A673 (cell line): ENCODE measurements at regions not wholly inside any gene's neighbourhood (a gene's known extent, or its start where the extent isn't known, plus 50 kb on each side); places are given as distances from the start of the nearest gene placed in this dataset.

ENCODE experiments used
- BruUV-seq: library from RNA; stranded (reverse); fragments of 400-500 nt; replicated peaks from 2 replicates; lab custom pipeline; 2021; lab: Mats Ljungman, UMichigan
- CTCF ChIA-PET: fragments of 300-600 bp; sonication (Branson Sonifier 250); formaldehyde crosslinking; loops from one replicate; lab custom pipeline; 2022; ENCODE audit warnings: antibody characterized with exemption; lab: Charles Lee
- POLR2A ChIA-PET: fragments of 300-600 bp; sonication (Branson Sonifier 250); formaldehyde crosslinking; loops from one replicate; lab custom pipeline; 2022; ENCODE audit warnings: antibody characterized with exemption; ENCODE audit not compliant: low non-redundant PET; lab: Charles Lee
- DNase-seq: peaks from one replicate; pipeline ENCODE4 v3.0.0-alpha.2; 2015; ENCODE audit warnings: low spot score
- H3K27ac ChIP-seq: fragments of 200-600 bp; sonication (generic); 2 replicates; pipeline ENCODE4 v1.5.1; 2016; ENCODE audit warnings: mixed run types, low read depth, mild to moderate bottlenecking, mixed read lengths, antibody characterized with exemption, low read length; ENCODE audit not compliant: poor library complexity, severe bottlenecking
- H3K27me3 ChIP-seq: fragments of 200-600 bp; sonication (generic); replicated peaks from 2 replicates; pipeline ENCODE4 v1.6.1; 2017; ENCODE audit warnings: mixed run types, low read depth, mild to moderate bottlenecking, mixed read lengths, antibody characterized with exemption, low read length; ENCODE audit not compliant: insufficient read depth, poor library complexity
- H3K36me3 ChIP-seq: fragments of 200-600 bp; sonication (generic); 2 replicates; pipeline ENCODE4 v1.6.1; 2016; ENCODE audit warnings: mixed run types, mild to moderate bottlenecking, mixed read lengths, antibody characterized with exemption, low read length; ENCODE audit not compliant: insufficient read depth, poor library complexity, severe bottlenecking
- H3K4me1 ChIP-seq: fragments of 200-600 bp; sonication (generic); 2 replicates; pipeline ENCODE4 v1.6.1; 2017; ENCODE audit warnings: mixed run types, mild to moderate bottlenecking, mixed read lengths, antibody characterized with exemption, low read length; ENCODE audit not compliant: insufficient read depth, poor library complexity, severe bottlenecking
- H3K4me3 ChIP-seq: fragments of 200-600 bp; sonication (generic); 2 replicates; pipeline ENCODE4 v1.5.1; 2016; ENCODE audit warnings: low read depth, mixed run types, mild to moderate bottlenecking, mixed read lengths, low read length; ENCODE audit not compliant: poor library complexity, severe bottlenecking
- H3K9me3 ChIP-seq: fragments of 200-600 bp; sonication (generic); 2 replicates; pipeline ENCODE4 v1.6.1; 2016; ENCODE audit warnings: mixed run types, low read depth, mild to moderate bottlenecking, mixed read lengths, antibody characterized with exemption, low read length; ENCODE audit not compliant: poor library complexity, severe bottlenecking
- EZH2 ChIP-seq: fragments of 200-600 bp; sonication (generic); IDR thresholded peaks from 2 replicates; pipeline ENCODE4 v1.6.1; 2017; ENCODE audit warnings: borderline replicate concordance, low read depth, mild to moderate bottlenecking, mixed read lengths, antibody characterized with exemption, low read length; ENCODE audit not compliant: poor library complexity, severe bottlenecking
- intact Hi-C: fragments of 100-400 bp; cut with micrococcal nuclease; formaldehyde crosslinking; loops from one replicate; pipeline ENCODE4 v1.10.0; 2022; ENCODE audit not compliant: unreplicated experiment
- TF ChIP-seq, protein P1 (sequence below): fragments of 300-800, 200-600 bp; sonication (generic); conservative IDR thresholded peaks from 2 replicates; pipeline ENCODE4 v1.5.1; 2017; ENCODE audit warnings: low read depth, mild to moderate bottlenecking, antibody characterized with exemption, low read length, moderate library complexity, mixed read lengths

DNA sequence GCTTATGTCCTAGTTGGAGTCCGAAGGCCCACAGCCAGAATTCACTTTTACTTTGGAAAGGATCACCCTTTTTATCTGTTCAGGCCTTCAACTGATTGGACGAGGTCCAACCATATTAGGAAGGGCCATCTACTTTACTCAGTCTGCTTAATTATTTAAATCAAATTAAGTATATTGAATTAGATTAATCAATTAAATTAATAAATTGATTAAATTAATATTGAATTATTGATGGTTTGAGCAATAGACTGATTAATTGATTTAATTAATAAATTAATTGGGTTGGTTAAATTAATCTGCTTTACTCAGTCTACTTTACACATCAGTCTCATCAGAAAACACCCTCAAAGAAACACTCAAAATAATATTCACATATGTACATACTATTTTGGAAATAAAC is 816.9 kb upstream of the POT1 start:
- H3K4me1 ChIP-seq = no peaks in the 10 kb centered on the region
- no TSS peak for BruUV-seq
- H3K9me3 ChIP-seq = peaks cover 2% of the 10 kb centered on the region
- no peaks in the 10 kb centered on the region for H3K27me3 ChIP-seq
- DNase-seq = no peak
- ChIA-PET CTCF (no interaction called here), POLR2A (no interaction called here)
- no peak overlapping the region for H3K27ac ChIP-seq
- TF ChIP-seq, protein P1, sequence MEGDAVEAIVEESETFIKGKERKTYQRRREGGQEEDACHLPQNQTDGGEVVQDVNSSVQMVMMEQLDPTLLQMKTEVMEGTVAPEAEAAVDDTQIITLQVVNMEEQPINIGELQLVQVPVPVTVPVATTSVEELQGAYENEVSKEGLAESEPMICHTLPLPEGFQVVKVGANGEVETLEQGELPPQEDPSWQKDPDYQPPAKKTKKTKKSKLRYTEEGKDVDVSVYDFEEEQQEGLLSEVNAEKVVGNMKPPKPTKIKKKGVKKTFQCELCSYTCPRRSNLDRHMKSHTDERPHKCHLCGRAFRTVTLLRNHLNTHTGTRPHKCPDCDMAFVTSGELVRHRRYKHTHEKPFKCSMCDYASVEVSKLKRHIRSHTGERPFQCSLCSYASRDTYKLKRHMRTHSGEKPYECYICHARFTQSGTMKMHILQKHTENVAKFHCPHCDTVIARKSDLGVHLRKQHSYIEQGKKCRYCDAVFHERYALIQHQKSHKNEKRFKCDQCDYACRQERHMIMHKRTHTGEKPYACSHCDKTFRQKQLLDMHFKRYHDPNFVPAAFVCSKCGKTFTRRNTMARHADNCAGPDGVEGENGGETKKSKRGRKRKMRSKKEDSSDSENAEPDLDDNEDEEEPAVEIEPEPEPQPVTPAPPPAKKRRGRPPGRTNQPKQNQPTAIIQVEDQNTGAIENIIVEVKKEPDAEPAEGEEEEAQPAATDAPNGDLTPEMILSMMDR = no peak
- TF ChIP-seq EZH2 = no peak
- intact Hi-C loops = no loop called here
- H3K36me3 ChIP-seq = no peaks in the 10 kb centered on the region
- no peak overlapping the region for H3K4me3 ChIP-seq

DNA sequence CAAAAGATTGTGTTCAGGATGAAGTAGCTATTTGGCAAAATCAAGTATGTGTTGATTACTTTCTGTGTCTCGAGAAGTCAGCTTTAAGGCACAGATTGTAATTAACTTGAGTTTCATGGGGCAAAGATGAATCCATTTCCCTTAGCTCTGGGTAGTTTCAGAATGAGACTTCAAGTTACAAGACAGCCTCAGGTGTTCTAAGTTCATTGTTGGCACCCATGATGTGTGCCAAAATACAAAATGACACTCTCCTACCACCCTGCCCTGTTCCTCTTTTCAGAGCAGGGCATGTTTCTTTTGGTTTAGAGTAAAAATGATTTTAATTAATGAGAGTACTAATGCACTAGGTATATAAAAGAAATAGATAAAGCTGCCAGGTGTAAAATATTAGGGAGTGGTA is 797.6 kb upstream of the POT1 start:
- Histone ChIP-seq H3K4me1 (no peaks in the 10 kb centered on the region), H3K9me3 (no peaks in the 10 kb centered on the region), H3K36me3 (no peaks in the 10 kb centered on the region), H3K27me3 (no peaks in the 10 kb centered on the region), H3K4me3 (no peak overlapping the region), H3K27ac (no peak overlapping the region)
- ChIA-PET POLR2A (interaction anchor here (0.6 kb wide), 1 partner anchor 72 kb away, joined by 3 read pairs; no protein-coding TSS in a partner anchor), CTCF (no interaction called here)
- intact Hi-C loops = no loop called here
- no peak for DNase-seq
- TF ChIP-seq, protein P1 = no peak
- TF ChIP-seq EZH2 = no peak
- no TSS peak for BruUV-seq

DNA sequence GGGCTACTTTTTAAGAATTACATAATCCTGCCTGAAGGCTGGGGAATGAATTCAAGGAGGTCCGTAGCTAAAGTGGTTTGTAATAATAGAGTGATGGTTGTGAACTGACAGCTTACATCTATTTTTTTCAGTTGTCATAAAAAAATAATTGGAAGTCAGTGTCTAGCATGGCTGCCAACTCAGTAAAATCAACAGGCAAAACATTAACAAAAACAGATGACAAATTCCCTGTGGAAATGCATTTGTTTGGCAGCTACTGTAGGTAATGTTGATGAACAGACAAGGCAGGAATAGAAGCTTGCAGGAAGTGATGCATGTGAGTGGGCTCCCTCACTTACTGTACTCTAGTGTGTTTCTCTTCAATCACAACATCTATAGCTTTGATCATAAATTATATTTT is 766.0 kb upstream of the POT1 start:
- Histone ChIP-seq H3K27ac (no peak overlapping the region), H3K36me3 (no peaks in the 10 kb centered on the region), H3K27me3 (no peaks in the 10 kb centered on the region), H3K4me1 (no peaks in the 10 kb centered on the region), H3K9me3 (no peaks in the 10 kb centered on the region), H3K4me3 (no peak overlapping the region)
- TF ChIP-seq EZH2 = no peak
- TF ChIP-seq, protein P1 = no peak
- no TSS peak for BruUV-seq
- intact Hi-C loops = no loop called here
- ChIA-PET POLR2A (no interaction called here), CTCF (no interaction called here)
- no peak for DNase-seq
